GM13976 (cell line): ENCODE measurements at regions not wholly inside any gene's neighbourhood (a gene's known extent, or its start where the extent isn't known, plus 50 kb on each side); places are given as distances from the start of the nearest gene placed in this dataset.

ENCODE experiments used
- DNase-seq: peaks from one replicate; pipeline ENCODE4 v3.0.0; 2012; ENCODE audit warnings: low spot score
- CTCF ChIP-seq: IDR thresholded peaks from 2 replicates; pipeline ENCODE4 v1.5.1; 2012; ENCODE audit warnings: borderline replicate concordance, mild to moderate bottlenecking; ENCODE audit not compliant: insufficient read depth; ENCODE audit errors: extremely low read depth, missing control alignments, control extremely low read depth
- in situ Hi-C: fragments of 300-500 bp; cut with MboI; formaldehyde crosslinking; loops from one replicate; pipeline ENCODE4 v1.12.0; 2022; ENCODE audit warnings: low sequenced_read_pairs, mixed read lengths, inconsistent platforms; ENCODE audit not compliant: unreplicated experiment

- TF ChIP-seq CTCF: no peak
- in situ Hi-C loops: no loop called here
- DNase-seq: no peak
Observed at GRCh38 chrX:96564595-96564994, 120.0 kb upstream of the DIAPH2 start.

GRCh38 chrX:96566878-96567277 lies 117.8 kb upstream of the DIAPH2 start:
- DNase-seq: no peak
- TF ChIP-seq CTCF: no peak
- in situ Hi-C loops: no loop called here

DNA sequence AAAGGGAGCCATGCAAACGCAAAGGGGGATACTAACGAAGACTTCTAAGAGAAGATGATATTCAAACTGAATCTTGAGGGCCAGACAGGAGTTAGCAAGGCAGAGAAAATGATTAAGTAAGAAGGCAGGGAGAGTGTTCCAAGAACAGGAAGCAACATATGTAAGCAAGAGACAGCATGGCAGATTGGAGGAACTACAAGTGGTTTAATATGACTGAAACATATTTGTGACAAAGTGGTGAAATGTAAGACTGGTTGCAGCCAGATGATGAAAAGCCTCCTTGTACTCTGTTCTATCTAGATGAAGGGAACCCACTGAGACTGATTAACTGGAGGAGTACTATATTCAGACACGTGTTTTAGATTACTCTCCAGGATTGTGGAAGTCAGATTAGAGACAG lies 116.6 kb upstream of the DIAPH2 start:
- no peak for TF ChIP-seq CTCF
- DNase-seq: no peak
- in situ Hi-C loops: no loop called here

- no peak for DNase-seq
- in situ Hi-C loops: no loop called here
- no peak for TF ChIP-seq CTCF
Observed at GRCh38 chrX:96569034-96569433, 115.6 kb upstream of the DIAPH2 start.

DNA sequence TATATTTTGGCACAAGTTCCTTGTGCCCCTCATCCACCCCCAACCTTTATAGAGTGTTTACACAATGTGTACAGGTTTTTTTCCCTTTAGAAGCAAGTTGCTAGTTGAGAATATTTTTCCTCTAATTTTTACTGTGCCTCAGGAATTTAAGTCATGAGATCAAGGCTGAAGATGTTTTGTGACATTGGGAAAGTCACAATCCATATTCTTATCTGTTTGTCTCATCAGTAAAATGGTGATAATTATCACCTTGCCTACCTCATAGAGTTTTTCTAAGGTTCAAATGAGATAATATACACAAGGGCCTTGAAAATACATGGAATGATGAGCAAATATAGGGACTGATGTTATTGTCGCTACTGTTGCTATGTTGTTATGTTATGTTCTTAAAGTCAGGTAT lies 109.6 kb upstream of the DIAPH2 start:
- in situ Hi-C loops: no loop called here
- DNase-seq: no peak

GRCh38 chrX:96576368-96576767 lies 108.3 kb upstream of the DIAPH2 start:
- TF ChIP-seq CTCF: no peak
- DNase-seq: no peak
- in situ Hi-C loops: no loop called here

More for the DNA sequence above, 109.6 kb upstream of the DIAPH2 start:
- no peak for TF ChIP-seq CTCF

GRCh38 chrX:96578781-96579180 lies 105.9 kb upstream of the DIAPH2 start:
- in situ Hi-C loops: no loop called here

More at GRCh38 chrX:96578781-96579180, 105.9 kb upstream of the DIAPH2 start:
- no peak for TF ChIP-seq CTCF
- DNase-seq: no peak
